ENCODE measurements at regions not wholly inside any gene's neighbourhood (a gene's known extent, or its start where the extent isn't known, plus 50 kb on each side); places are given as distances from the start of the nearest gene placed in this dataset.

DNA sequence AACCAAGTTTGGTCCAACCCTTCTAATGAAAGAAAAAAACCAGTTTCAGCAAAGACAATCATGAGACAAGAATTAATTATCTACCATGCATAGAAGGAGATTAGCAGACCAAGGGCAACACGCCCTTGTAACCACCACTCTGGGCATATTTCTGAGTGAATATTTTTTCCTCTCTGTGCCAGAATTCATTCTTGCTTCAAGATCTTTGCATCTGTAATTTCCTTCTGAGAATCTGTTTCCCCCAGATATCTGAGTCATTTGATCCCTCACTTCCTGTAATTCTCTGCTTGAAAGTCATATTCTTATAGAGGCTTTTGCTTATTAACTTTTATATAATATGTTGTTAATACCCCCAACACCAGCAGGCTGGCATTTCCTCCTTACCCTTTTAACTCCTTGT, 243.7 kb downstream of the SLC16A7 start:
- no peak for DNase-seq (ENCODE audit: low read depth in 2 of 2)

DNA sequence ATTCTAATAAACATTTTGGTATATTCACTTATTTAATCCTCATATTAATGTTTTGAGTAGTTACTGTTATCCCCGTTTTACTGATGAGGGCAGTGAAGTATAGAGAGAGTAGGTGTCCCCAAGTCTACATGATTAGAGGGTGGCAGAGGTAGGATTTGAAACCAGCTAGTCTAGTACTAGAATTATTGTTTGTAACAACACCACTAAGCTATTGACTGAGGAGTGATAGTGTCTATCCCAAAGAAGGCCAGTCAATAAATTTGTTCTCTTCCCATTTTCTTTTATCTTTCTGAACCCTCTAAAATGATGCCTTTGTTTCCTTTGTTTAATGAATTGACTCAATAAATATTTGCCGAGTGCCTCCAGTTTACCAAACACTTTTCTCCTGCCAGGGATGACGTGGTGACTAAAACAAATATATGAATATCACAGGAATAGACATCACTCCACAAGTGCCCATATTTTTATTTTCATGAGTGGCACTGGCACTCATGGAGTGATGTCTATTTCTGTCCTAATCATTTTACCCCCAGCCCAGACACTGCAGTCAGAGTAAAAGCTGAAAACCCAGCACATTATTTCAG, 247.5 kb downstream of the SLC16A7 start:
- DNase-seq (ENCODE audit: low read depth in 2 of 2) = no peak

GRCh38 chr12:59844750-59845149, 248.9 kb downstream of the SLC16A7 start:
- no peak for DNase-seq (ENCODE audit: low read depth in 2 of 2)

DNA sequence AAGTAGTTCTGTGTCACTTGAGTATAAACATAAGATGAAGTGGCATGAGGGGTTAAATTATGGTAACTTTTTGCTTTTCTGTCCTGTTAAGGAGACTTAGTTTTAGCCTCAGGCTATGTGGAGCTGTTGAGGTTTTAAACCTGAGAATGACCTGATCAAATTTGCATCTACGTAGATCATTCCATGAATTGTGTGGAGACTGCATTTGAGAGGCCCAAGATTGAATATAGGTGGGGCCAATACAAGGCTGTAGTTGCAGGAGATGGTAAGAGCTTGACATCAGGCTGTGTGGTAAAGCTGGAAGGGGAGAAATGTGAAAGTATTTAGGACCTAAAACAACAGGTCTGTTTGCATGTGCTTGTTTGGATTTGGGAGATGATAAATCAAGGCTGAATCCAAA, 249.5 kb downstream of the SLC16A7 start:
- DNase-seq (ENCODE audit: low read depth in 2 of 2) = no peak

- DNase-seq (ENCODE audit: low read depth in 2 of 2) = no peak
Observed at GRCh38 chr12:59847127-59847526, 251.3 kb downstream of the SLC16A7 start.

GRCh38 chr12:59850268-59850667, 254.4 kb downstream of the SLC16A7 start:
- no peak for DNase-seq (ENCODE audit: low read depth in 2 of 2)

GRCh38 chr12:59858508-59859170, 262.8 kb downstream of the SLC16A7 start:
- no peak for DNase-seq (ENCODE audit: low read depth in 2 of 2)

DNA sequence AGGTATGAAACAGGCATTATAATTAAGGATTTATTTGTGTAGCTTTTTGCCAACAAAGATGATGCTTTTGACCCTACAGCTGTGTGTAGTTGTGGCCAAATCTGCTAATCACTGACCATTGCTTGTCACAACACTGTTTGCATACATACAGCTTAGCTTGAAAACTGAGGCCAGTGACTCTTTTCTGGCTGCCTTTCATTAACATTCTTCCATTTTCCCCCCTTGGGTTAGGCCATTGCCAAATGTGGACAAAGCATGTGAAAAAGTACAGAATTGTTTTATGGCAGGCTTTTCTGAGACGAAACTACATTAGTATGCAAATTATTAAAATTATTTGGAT, 263.3 kb downstream of the SLC16A7 start:
- no peak for DNase-seq (ENCODE audit: low read depth in 2 of 2)

- no peak for DNase-seq (ENCODE audit: low read depth in 2 of 2)
Observed at GRCh38 chr12:59861635-59862034, 265.8 kb downstream of the SLC16A7 start.

- DNase-seq (ENCODE audit: low read depth in 2 of 2) = no peak
Observed at GRCh38 chr12:59867055-59867454, 271.2 kb downstream of the SLC16A7 start.

- DNase-seq (ENCODE audit: low read depth in 2 of 2) = no peak
Observed at GRCh38 chr12:59867689-59868088, 271.9 kb downstream of the SLC16A7 start.

DNA sequence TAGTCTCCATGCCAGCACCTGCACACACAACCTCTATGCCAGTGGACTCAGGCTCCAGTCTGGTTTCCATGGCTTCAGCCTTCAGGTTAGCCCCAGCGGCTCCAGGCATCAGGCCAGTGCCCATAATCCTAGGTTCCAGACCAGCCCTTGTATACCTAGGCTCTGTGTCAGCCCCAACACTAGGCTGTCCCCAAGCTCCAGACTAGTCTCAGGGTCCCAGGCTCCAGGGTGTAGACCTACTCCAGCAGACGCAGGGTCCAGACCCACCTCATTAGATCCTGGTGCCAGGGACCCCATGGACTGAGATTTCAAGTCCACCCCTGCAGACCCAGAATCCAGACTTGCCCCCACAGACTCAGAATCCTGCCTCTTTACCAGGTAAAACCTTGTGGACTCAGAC, 275.9 kb downstream of the SLC16A7 start:
- no peak for DNase-seq (ENCODE audit: low read depth in 2 of 2)

DNA sequence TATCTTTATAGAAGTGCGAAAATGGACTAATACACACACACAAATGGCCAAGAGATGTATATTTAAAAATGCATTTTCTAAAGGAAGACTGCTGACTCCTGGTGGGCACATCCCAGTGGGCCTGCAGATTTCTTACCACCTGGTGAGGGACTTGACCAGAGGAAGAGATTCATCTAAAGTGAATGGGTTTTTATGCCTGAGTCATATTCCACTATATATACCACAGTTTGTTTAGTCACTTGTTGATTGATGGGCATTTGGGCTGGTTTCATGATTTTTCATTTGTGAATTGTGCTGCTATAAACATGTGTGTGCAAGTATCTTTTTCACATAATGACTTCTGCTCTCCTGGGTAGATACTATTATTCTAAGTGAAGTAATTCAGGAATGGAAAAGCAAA, 277.3 kb downstream of the SLC16A7 start:
- no peak for DNase-seq (ENCODE audit: low read depth in 2 of 2)

DNA sequence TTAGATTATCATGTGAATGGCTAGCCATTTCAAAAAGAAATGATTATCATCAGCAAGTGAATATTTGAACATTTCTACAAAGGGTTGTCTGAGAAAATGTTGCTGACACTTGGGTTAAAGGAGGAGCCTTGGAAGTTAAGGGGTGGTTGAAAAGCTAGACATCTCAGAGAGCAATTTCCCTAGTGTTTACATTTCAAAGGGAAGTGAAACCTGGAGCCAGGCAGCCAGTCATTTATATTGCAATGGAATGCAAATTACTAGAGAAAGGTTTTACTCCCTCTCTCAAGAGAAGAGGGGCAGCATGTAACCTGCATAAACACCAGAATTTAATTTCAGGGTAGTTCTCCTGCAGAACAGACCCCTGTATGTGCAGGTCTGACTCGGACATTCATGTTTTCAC, 279.0 kb downstream of the SLC16A7 start:
- DNase-seq (ENCODE audit: low read depth in 2 of 2) = no peak

DNA sequence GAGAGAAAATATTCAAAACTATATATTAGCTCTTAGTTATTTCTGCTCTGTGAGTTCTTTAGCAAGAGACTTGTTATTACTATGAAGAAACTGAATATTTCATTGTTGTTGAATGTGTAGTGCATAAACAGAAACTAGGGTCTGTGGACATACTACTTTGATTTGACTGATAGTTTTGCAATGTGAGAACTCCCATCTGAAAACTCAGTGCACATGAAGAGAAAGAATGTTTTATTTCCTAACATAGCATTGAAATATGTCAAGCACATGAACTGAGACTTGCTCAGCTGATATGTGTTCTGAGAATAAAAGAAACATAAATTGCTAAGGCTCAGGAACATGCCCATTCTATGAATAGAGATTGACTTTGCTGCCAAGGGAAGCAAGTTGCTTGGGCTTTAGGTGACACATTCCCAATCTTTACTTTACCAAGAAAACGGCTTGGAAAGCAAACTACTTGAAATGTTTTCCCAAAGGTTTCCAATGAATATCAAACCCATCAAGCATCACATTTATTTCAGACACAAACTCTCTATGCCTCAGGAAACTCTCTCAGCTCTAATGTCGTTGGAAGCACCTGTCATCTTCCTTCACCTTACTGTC, 290.4 kb downstream of the SLC16A7 start:
- no peak for DNase-seq (ENCODE audit: low read depth in 2 of 2)

GRCh38 chr12:59887178-59887577, 291.3 kb downstream of the SLC16A7 start:
- no peak for DNase-seq (ENCODE audit: low read depth in 2 of 2)

DNA sequence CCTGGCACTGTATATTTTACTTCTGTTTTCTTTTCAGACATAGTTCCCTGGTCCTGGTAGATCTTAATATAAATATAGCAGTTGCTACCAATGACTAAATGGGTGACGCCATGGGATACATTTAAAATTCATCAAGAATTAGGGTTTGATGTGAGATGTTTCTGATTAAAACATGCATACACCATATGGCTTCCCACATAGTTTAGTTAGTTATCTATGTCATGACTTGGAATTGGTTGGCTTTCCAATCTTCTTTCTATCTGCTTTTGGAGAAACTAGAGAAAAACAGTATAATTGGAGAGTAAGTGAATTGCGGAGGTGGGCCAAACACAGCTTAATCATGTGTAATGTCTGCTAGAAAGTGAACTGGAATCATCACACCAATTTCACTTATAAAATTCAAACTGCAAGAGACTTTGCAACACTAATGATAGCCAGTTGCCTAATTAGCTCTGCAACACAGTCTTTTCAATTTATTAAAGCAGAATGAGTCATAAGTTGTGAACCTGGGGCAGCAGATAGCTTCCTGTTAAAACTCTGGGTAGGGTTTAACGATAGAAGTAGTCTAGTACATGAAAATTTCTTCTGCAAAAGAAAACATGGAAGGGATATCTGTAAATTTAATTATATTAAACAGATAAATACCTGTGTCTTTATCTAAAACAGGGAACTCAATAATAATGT, 295.2 kb downstream of the SLC16A7 start:
- DNase-seq (ENCODE audit: low read depth in 2 of 2) = no peak

- no peak for DNase-seq (ENCODE audit: low read depth in 2 of 2)
Observed at GRCh38 chr12:59895166-59895775, 299.4 kb downstream of the SLC16A7 start.

GRCh38 chr12:59904874-59905521, 309.2 kb downstream of the SLC16A7 start:
- no peak for DNase-seq (ENCODE audit: low read depth in 2 of 2)

DNA sequence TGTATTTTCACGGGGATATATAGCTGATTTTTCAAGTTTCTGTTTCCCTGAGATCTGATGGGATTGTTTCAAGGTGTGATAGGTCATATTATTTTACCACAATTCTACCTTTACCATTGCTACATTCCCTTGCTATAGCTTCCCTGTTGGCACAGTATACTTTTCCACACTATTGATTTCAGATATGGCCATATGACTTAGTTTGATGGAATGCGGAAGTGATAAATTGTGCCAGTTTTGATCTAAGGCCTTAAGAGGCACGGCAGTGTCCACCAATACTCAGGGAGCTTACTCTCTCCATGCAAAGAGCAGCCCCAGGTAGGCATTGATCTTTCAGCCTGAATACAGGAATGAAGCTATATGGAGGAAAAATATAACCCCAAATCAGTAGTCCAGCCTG, 315.7 kb downstream of the SLC16A7 start:
- no peak for DNase-seq (ENCODE audit: low read depth in 2 of 2)

GRCh38 chr12:59916988-59917387, 321.2 kb downstream of the SLC16A7 start:
- no peak for DNase-seq (ENCODE audit: low read depth in 2 of 2)

- DNase-seq (ENCODE audit: low read depth in 2 of 2) = no peak
Observed at GRCh38 chr12:59927032-59927431, 331.2 kb downstream of the SLC16A7 start.
